DOHH2 (cell line): ENCODE measurements at regions not wholly inside any gene's neighbourhood (a gene's known extent, or its start where the extent isn't known, plus 50 kb on each side); places are given as distances from the start of the nearest gene placed in this dataset.
"Not testable (repeated sequence)": the region's sequence is repeated elsewhere in the genome, so short reads cannot be mapped to it uniquely, and the experiment has no call there.

Experiments
- H3F3A ChIP-seq: fragments of 200-600 bp; sonication (generic), shearing (Covaris generic); 2 replicates; pipeline ENCODE4 v1.6.0; 2016; ENCODE audit warnings: antibody characterized with exemption, mild to moderate bottlenecking; ENCODE audit not compliant: control insufficient read depth, insufficient read depth
- H3K27ac ChIP-seq: fragments of 200-600 bp; sonication (generic); 2 replicates; pipeline ENCODE4 v1.5.1; 2014; ENCODE audit warnings: low read depth, mild to moderate bottlenecking, low read length, moderate library complexity
- H3K27me3 ChIP-seq: fragments of 200-600 bp; sonication (generic); 2 replicates; pipeline ENCODE4 v1.6.1; 2014; ENCODE audit warnings: mild to moderate bottlenecking, low read length, mixed read lengths; ENCODE audit not compliant: control insufficient read depth
- H3K36me3 ChIP-seq: fragments of 200-600 bp; sonication (generic); 2 replicates; pipeline ENCODE4 v1.6.1; 2014; ENCODE audit warnings: mild to moderate bottlenecking, low read length, moderate library complexity, mixed read lengths; ENCODE audit not compliant: control insufficient read depth
- H3K4me1 ChIP-seq: fragments of 200-600 bp; sonication (generic); 2 replicates; pipeline ENCODE4 v1.6.1; 2014; ENCODE audit warnings: mild to moderate bottlenecking, low read length, mixed read lengths; ENCODE audit not compliant: control insufficient read depth
- H3K4me2 ChIP-seq: fragments of 200-600 bp; sonication (generic); 2 replicates; pipeline ENCODE4 v1.6.0; 2014; ENCODE audit warnings: mild to moderate bottlenecking, low read length, moderate library complexity
- H3K4me3 ChIP-seq: fragments of 200-600 bp; sonication (generic); 2 replicates; pipeline ENCODE4 v1.5.1; 2014; ENCODE audit warnings: mild to moderate bottlenecking, low read length, mixed read lengths
- H3K79me2 ChIP-seq: fragments of 200-600 bp; sonication (generic); 2 replicates; pipeline ENCODE4 v1.6.1; 2014; ENCODE audit warnings: mild to moderate bottlenecking, low read length, mixed read lengths; ENCODE audit not compliant: control insufficient read depth
- H3K9me2 ChIP-seq: fragments of 200-600 bp; sonication (generic); replicated peaks from 2 replicates; pipeline ENCODE4 v1.6.1; 2014; ENCODE audit warnings: mild to moderate bottlenecking, low read length, mixed read lengths; ENCODE audit not compliant: control insufficient read depth
- H3K9me3 ChIP-seq: fragments of 200-600 bp; sonication (generic); 2 replicates; pipeline ENCODE4 v1.6.1; 2014; ENCODE audit warnings: antibody characterized with exemption, low read length, mixed read lengths; ENCODE audit not compliant: control insufficient read depth, insufficient read depth
- H4K20me1 ChIP-seq: fragments of 200-600 bp; sonication (generic); 2 replicates; pipeline ENCODE4 v1.6.0; 2014; ENCODE audit warnings: low read depth, mild to moderate bottlenecking, antibody characterized with exemption, low read length, moderate library complexity; ENCODE audit not compliant: control insufficient read depth, insufficient read depth
- EZH2phosphoT487 ChIP-seq: fragments of 200-600 bp; sonication (generic); IDR thresholded peaks from 2 replicates; pipeline ENCODE4 v1.6.1; 2017; ENCODE audit warnings: borderline replicate concordance, mild to moderate bottlenecking, antibody characterized with exemption, low read length, moderate library complexity, mixed read lengths
- TF ChIP-seq, protein P1 (sequence below): fragments of 200-600 bp; sonication (generic); IDR thresholded peaks from one replicate; pipeline ENCODE4 v1.5.1; 2014; ENCODE audit warnings: antibody characterized with exemption, mild to moderate bottlenecking, low read depth, low read length; ENCODE audit not compliant: poor library complexity, severe bottlenecking

DNA sequence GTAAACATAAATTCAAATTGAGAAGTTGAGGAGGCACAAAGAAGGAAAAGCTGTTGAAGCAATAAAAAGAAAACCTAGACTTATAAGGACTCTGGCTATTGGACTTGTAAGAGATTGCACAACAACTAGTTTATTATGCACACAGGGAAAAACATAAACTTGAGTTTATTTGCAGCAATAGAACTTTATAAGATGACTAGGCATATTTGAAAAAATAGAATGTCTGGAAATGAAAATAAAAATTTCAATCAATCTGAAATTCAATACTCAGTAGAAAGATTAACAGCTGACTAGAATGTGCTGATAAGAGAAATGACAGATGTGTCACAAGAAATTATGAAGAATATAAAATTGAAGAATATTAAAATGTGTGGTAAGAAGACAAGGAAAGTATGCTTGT lies 505.4 kb upstream of the ZP4 start:
- H3K4me3 ChIP-seq: no peak overlapping the region
- no peak overlapping the region for H3K27ac ChIP-seq
- no peaks in the 10 kb centered on the region for H3K36me3 ChIP-seq
- no peaks in the 10 kb centered on the region for H3K9me3 ChIP-seq
- TF ChIP-seq, protein P1, sequence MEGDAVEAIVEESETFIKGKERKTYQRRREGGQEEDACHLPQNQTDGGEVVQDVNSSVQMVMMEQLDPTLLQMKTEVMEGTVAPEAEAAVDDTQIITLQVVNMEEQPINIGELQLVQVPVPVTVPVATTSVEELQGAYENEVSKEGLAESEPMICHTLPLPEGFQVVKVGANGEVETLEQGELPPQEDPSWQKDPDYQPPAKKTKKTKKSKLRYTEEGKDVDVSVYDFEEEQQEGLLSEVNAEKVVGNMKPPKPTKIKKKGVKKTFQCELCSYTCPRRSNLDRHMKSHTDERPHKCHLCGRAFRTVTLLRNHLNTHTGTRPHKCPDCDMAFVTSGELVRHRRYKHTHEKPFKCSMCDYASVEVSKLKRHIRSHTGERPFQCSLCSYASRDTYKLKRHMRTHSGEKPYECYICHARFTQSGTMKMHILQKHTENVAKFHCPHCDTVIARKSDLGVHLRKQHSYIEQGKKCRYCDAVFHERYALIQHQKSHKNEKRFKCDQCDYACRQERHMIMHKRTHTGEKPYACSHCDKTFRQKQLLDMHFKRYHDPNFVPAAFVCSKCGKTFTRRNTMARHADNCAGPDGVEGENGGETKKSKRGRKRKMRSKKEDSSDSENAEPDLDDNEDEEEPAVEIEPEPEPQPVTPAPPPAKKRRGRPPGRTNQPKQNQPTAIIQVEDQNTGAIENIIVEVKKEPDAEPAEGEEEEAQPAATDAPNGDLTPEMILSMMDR: no peak
- no peak for TF ChIP-seq EZH2phosphoT487
- no peaks in the 10 kb centered on the region for H3K79me2 ChIP-seq
- no peaks in the 10 kb centered on the region for H4K20me1 ChIP-seq
- no peaks in the 10 kb centered on the region for H3K27me3 ChIP-seq
- H3K4me2 ChIP-seq: no peak overlapping the region
- H3F3A ChIP-seq: no peaks in the 10 kb centered on the region
- H3K9me2 ChIP-seq: no peaks in the 10 kb centered on the region
- no peaks in the 10 kb centered on the region for H3K4me1 ChIP-seq

- no peak overlapping the region for H3K27ac ChIP-seq
- H3K79me2 ChIP-seq: no peaks in the 10 kb centered on the region
- no peak overlapping the region for H3K4me2 ChIP-seq
- no peaks in the 10 kb centered on the region for H3K9me2 ChIP-seq
- no peak for TF ChIP-seq EZH2phosphoT487
- TF ChIP-seq, protein P1: no peak
- no peaks in the 10 kb centered on the region for H3K4me1 ChIP-seq
- H3F3A ChIP-seq: no peaks in the 10 kb centered on the region
- no peaks in the 10 kb centered on the region for H3K27me3 ChIP-seq
- H3K36me3 ChIP-seq: no peaks in the 10 kb centered on the region
- no peaks in the 10 kb centered on the region for H3K9me3 ChIP-seq
- no peak overlapping the region for H3K4me3 ChIP-seq
- no peaks in the 10 kb centered on the region for H4K20me1 ChIP-seq
These were observed 493.7 kb upstream of the ZP4 start for GRCh38 chr1:238384381-238384780.

- H3F3A ChIP-seq: no peaks in the 10 kb centered on the region
- no peak overlapping the region for H3K27ac ChIP-seq
- no peak for TF ChIP-seq EZH2phosphoT487
- TF ChIP-seq, protein P1: no peak
- H3K4me1 ChIP-seq: no peaks in the 10 kb centered on the region
- no peaks in the 10 kb centered on the region for H3K79me2 ChIP-seq
- H4K20me1 ChIP-seq: no peaks in the 10 kb centered on the region
- H3K36me3 ChIP-seq: no peaks in the 10 kb centered on the region
- no peak overlapping the region for H3K4me2 ChIP-seq
- no peaks in the 10 kb centered on the region for H3K27me3 ChIP-seq
- H3K9me2 ChIP-seq: no peaks in the 10 kb centered on the region
- no peaks in the 10 kb centered on the region for H3K9me3 ChIP-seq
- H3K4me3 ChIP-seq: no peak overlapping the region
These were observed 489.4 kb upstream of the ZP4 start for GRCh38 chr1:238380167-238380566.

GRCh38 chr1:238379446-238379845 lies 488.7 kb upstream of the ZP4 start:
- not testable (repeated sequence) for H3K4me1 ChIP-seq, H3K9me3 ChIP-seq, H3K36me3 ChIP-seq, H3K79me2 ChIP-seq, H3K27me3 ChIP-seq, H4K20me1 ChIP-seq, H3F3A ChIP-seq, H3K9me2 ChIP-seq, H3K27ac ChIP-seq, H3K4me3 ChIP-seq, H3K4me2 ChIP-seq
